Endodermal cell (in vitro differentiated cells): ENCODE measurements at regions not wholly inside any gene's neighbourhood (a gene's known extent, or its start where the extent isn't known, plus 50 kb on each side); places are given as distances from the start of the nearest gene placed in this dataset.

Experiments
- DNase-seq: peaks from one replicate; pipeline ENCODE4 v3.0.0-alpha.2; 2017
- H3K27ac ChIP-seq: 2 replicates; pipeline ENCODE4 v1.5.1; 2013; ENCODE audit warnings: mild to moderate bottlenecking, low read depth, low read length, moderate library complexity
- H3K27me3 ChIP-seq: 2 replicates; pipeline ENCODE4 v1.6.1; 2013; ENCODE audit warnings: mild to moderate bottlenecking, low read length, moderate library complexity; ENCODE audit not compliant: insufficient read depth, control insufficient read depth, poor library complexity, severe bottlenecking
- H3K36me3 ChIP-seq: 2 replicates; pipeline ENCODE4 v1.7.0; 2013; ENCODE audit warnings: mild to moderate bottlenecking, low read length, moderate library complexity; ENCODE audit not compliant: control insufficient read depth, insufficient read depth
- H3K4me1 ChIP-seq: one replicate; pipeline ENCODE4 v1.7.0; 2013; ENCODE audit warnings: low read length; ENCODE audit not compliant: control insufficient read depth, insufficient read depth
- H3K4me3 ChIP-seq: 2 replicates; pipeline ENCODE4 v1.5.1; 2013; ENCODE audit warnings: mild to moderate bottlenecking, low read length, moderate library complexity
- H3K9ac ChIP-seq: 2 replicates; pipeline ENCODE4 v1.6.1; 2013; ENCODE audit warnings: mild to moderate bottlenecking, low read length, moderate library complexity; ENCODE audit not compliant: poor library complexity, severe bottlenecking; ENCODE audit errors: extremely low read depth
- H3K9me3 ChIP-seq: 2 replicates; pipeline ENCODE4 v1.6.1; 2013; ENCODE audit warnings: mild to moderate bottlenecking, low read length, moderate library complexity; ENCODE audit not compliant: control insufficient read depth
- H3K27ac Mint-ChIP-seq: 2 replicates; pipeline ENCODE4 v1.8.0; 2020; ENCODE audit warnings: mixed read lengths
- H3K27me3 Mint-ChIP-seq: 2 replicates; pipeline ENCODE4 v1.8.0; 2021; ENCODE audit warnings: mild to moderate bottlenecking, mixed read lengths; ENCODE audit not compliant: insufficient read depth
- H3K36me3 Mint-ChIP-seq: 2 replicates; pipeline ENCODE4 v1.8.0; 2020; ENCODE audit warnings: low read depth, mixed read lengths
- H3K4me1 Mint-ChIP-seq: 2 replicates; pipeline ENCODE4 v1.8.0; 2020; ENCODE audit warnings: mixed read lengths
- H3K4me3 Mint-ChIP-seq: 2 replicates; pipeline ENCODE4 v1.8.0; 2020; ENCODE audit warnings: mild to moderate bottlenecking, moderate library complexity, mixed read lengths
- H3K9me3 Mint-ChIP-seq: 2 replicates; pipeline ENCODE4 v1.8.0; 2020; ENCODE audit warnings: mild to moderate bottlenecking, mixed read lengths
- CTCF ChIP-seq: fragments of 200-600 bp; sonication (generic); conservative IDR thresholded peaks from 2 replicates; pipeline ENCODE4 v1.5.0; 2021; ENCODE audit warnings: antibody characterized with exemption, mild to moderate bottlenecking
- WGBS, 2 experiments: methylation state at CpG; one replicate each; pipeline versions ENCODE4 v1.1.5 to v1.1.7; 2013; ENCODE audit warnings: missing lambda C conversion rate in 2 of 2, mixed read lengths in 1 of 2; ENCODE audit not compliant: insufficient coverage in 1 of 2, insufficient read length in 1 of 2; 5-methylcytosine and 5-hydroxymethylcytosine counted together

GRCh38 chr19:32029235-32029634 lies 316.2 kb upstream of the ZNF507 start:
- H3K9me3 Mint-ChIP-seq: no peaks in the 10 kb centered on the region
- Histone ChIP-seq H3K9ac (no peak overlapping the region), H3K27me3 (no peaks in the 10 kb centered on the region), H3K4me3 (no peak overlapping the region), H3K27ac (no peak overlapping the region), H3K9me3 (no peaks in the 10 kb centered on the region), H3K4me1 (no peaks in the 10 kb centered on the region), H3K36me3 (no peaks in the 10 kb centered on the region)
- H3K36me3 Mint-ChIP-seq: no peaks in the 10 kb centered on the region
- no peak overlapping the region for H3K27ac Mint-ChIP-seq
- DNase-seq: no peak
- H3K27me3 Mint-ChIP-seq: peaks cover 5% of the 10 kb centered on the region
- 89 to 90% methylated on average over 3 to 6 of the region's 6 CpGs for WGBS, 2 experiments
- no peak for TF ChIP-seq CTCF
- H3K4me1 Mint-ChIP-seq: no peaks in the 10 kb centered on the region
- H3K4me3 Mint-ChIP-seq: no peak overlapping the region

- Mint-ChIP-seq H3K27ac (no peak overlapping the region), H3K4me3 (no peak overlapping the region), H3K9me3 (no peaks in the 10 kb centered on the region), H3K4me1 (peaks cover 14% of the 10 kb centered on the region), H3K27me3 (peaks cover 4% of the 10 kb centered on the region), H3K36me3 (no peaks in the 10 kb centered on the region)
- H3K27me3 ChIP-seq: no peaks in the 10 kb centered on the region
- H3K9me3 ChIP-seq: no peaks in the 10 kb centered on the region
- no peak overlapping the region for H3K27ac ChIP-seq
- H3K4me3 ChIP-seq: no peak overlapping the region
- TF ChIP-seq CTCF: no peak
- no peaks in the 10 kb centered on the region for H3K4me1 ChIP-seq
- 76 to 100% methylated on average over 1 to 4 of the region's 4 CpGs for WGBS, 2 experiments
- H3K9ac ChIP-seq: no peak overlapping the region
- no peak for DNase-seq
- no peaks in the 10 kb centered on the region for H3K36me3 ChIP-seq
Measured at GRCh38 chr19:32032561-32032960, 312.8 kb upstream of the ZNF507 start.

GRCh38 chr19:32035626-32036025 lies 309.8 kb upstream of the ZNF507 start:
- no peaks in the 10 kb centered on the region for H3K36me3 ChIP-seq
- Mint-ChIP-seq H3K27ac (no peak overlapping the region), H3K9me3 (no peaks in the 10 kb centered on the region), H3K4me1 (peaks cover 14% of the 10 kb centered on the region), H3K36me3 (no peaks in the 10 kb centered on the region), H3K27me3 (peaks cover 8% of the 10 kb centered on the region), H3K4me3 (no peak overlapping the region)
- H3K27me3 ChIP-seq: peaks cover 5% of the 10 kb centered on the region
- no peak overlapping the region for H3K4me3 ChIP-seq
- no peaks in the 10 kb centered on the region for H3K4me1 ChIP-seq
- 90 to 100% methylated on average over 1 to 3 of the region's 3 CpGs for WGBS, 2 experiments
- no peak for DNase-seq
- H3K9me3 ChIP-seq: no peaks in the 10 kb centered on the region
- no peak overlapping the region for H3K9ac ChIP-seq
- H3K27ac ChIP-seq: no peak overlapping the region
- no peak for TF ChIP-seq CTCF
